ENCODE measurements at regions not wholly inside any gene's neighbourhood (a gene's known extent, or its start where the extent isn't known, plus 50 kb on each side); places are given as distances from the start of the nearest gene placed in this dataset.

- TF ChIP-seq CTCF (IDR thresholded peaks at IDR 0.05): no peak
- TF ChIP-seq POLR2A (IDR thresholded peaks at IDR 0.05): no peak
- TF ChIP-seq POLR2AphosphoS5 (IDR thresholded peaks at IDR 0.05): no peak
- no peak for TF ChIP-seq EP300 (IDR thresholded peaks at IDR 0.05)
These were observed 411.0 kb upstream of the DYNLRB2 start for GRCh38 chr16:80129791-80130190.
